ENCODE measurements at regions not wholly inside any gene's neighbourhood (a gene's known extent, or its start where the extent isn't known, plus 50 kb on each side); places are given as distances from the start of the nearest gene placed in this dataset.

DNA sequence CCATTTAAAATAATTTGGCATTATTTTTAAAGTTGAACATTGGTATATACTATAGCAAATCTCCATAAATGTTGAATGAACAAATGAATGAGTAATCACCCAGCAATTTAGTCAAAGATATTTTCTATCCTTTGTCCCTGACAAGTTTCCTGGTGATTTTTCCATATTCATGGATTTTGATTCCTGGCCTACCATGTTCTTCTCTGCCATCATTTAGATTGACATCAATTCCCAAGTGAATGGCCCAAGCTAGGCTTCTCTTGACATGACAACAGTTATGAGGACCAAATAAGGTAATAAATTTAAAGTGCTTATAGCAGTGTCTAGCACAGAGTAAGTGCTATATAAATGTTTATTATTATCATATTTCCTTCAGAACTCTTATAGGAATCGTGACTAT, 120.1 kb upstream of the ADGRF1 start (continued):
- TF ChIP-seq, protein P1, sequence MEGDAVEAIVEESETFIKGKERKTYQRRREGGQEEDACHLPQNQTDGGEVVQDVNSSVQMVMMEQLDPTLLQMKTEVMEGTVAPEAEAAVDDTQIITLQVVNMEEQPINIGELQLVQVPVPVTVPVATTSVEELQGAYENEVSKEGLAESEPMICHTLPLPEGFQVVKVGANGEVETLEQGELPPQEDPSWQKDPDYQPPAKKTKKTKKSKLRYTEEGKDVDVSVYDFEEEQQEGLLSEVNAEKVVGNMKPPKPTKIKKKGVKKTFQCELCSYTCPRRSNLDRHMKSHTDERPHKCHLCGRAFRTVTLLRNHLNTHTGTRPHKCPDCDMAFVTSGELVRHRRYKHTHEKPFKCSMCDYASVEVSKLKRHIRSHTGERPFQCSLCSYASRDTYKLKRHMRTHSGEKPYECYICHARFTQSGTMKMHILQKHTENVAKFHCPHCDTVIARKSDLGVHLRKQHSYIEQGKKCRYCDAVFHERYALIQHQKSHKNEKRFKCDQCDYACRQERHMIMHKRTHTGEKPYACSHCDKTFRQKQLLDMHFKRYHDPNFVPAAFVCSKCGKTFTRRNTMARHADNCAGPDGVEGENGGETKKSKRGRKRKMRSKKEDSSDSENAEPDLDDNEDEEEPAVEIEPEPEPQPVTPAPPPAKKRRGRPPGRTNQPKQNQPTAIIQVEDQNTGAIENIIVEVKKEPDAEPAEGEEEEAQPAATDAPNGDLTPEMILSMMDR (conservative IDR thresholded peaks at IDR 0.05; ENCODE audit: low read depth in 2 of 2), result no peak
- no peak for TF ChIP-seq EZH2 (IDR thresholded peaks at IDR 0.05; ENCODE audit: low read depth, unreplicated experiment)

GRCh38 chr6:47161176-47161687, 119.1 kb upstream of the ADGRF1 start:
- peaks cover 4% of the 10 kb centered on the region for H3K27me3 Mint-ChIP-seq (ENCODE audit: insufficient read depth, low read depth, poor library complexity)
- Histone ChIP-seq H3K36me3 (ENCODE audit: insufficient read depth) (no peaks in the 10 kb centered on the region), H3K79me2 (replicated peaks; ENCODE audit: insufficient read depth) (no peaks in the 10 kb centered on the region), H3K27me3 (ENCODE audit: insufficient read depth) (no peaks in the 10 kb centered on the region), H4K20me1 (replicated peaks; ENCODE audit: insufficient read depth) (no peaks in the 10 kb centered on the region), H3K4me3 (no peak overlapping the region), H3K4me1 (ENCODE audit: insufficient read depth) (no peaks in the 10 kb centered on the region), H2AFZ (no peak overlapping the region), H3K9me2 (ENCODE audit: insufficient read depth) (peaks cover 6% of the 10 kb centered on the region), H3K4me2 (no peak overlapping the region), H3K27ac (ENCODE audit: low read depth) (no peak overlapping the region), H3F3A (replicated peaks; ENCODE audit: low read depth) (no peaks in the 10 kb centered on the region)
- no peak overlapping the region for H3K27ac Mint-ChIP-seq
- ATAC-seq (no peak), DNase-seq (ENCODE audit: low spot score) (no peak)
- H3K4me1 Mint-ChIP-seq, result peaks cover 5% of the 10 kb centered on the region
- H3K36me3 Mint-ChIP-seq (ENCODE audit: low read depth), result no peaks in the 10 kb centered on the region
- H3K9me3 Mint-ChIP-seq, result no peaks in the 10 kb centered on the region
- H3K4me3 Mint-ChIP-seq, result no peak overlapping the region
- TF ChIP-seq JUNB (IDR thresholded peaks at IDR 0.05; ENCODE audit: unreplicated experiment) (no peak), ZNF331 (CRISPR knock-in tag; IDR thresholded peaks at IDR 0.05; ENCODE audit: low read depth) (no peak), ZNF462 (CRISPR knock-in tag; IDR thresholded peaks at IDR 0.05) (no peak), CREB1 (CRISPR knock-in tag; IDR thresholded peaks at IDR 0.05; ENCODE audit: low read depth) (no peak), ZNF114 (CRISPR knock-in tag; IDR thresholded peaks at IDR 0.05) (no peak), STAT1 (IDR thresholded peaks at IDR 0.05; ENCODE audit: unreplicated experiment) (no peak), EZH2 (IDR thresholded peaks at IDR 0.05; ENCODE audit: low read depth, unreplicated experiment) (no peak), NANOG (IDR thresholded peaks at IDR 0.05; ENCODE audit: borderline replicate concordance) (no peak), EZH2phosphoT487 (IDR thresholded peaks at IDR 0.05; ENCODE audit: unreplicated experiment) (no peak), ETS1 (IDR thresholded peaks at IDR 0.05) (no peak)
- TF ChIP-seq, protein P1 (conservative IDR thresholded peaks at IDR 0.05; ENCODE audit: low read depth in 2 of 2), result no peak

Measured in GM23338 (cell line).